Uterus (tissue), 3 donors: ENCODE measurements at regions not wholly inside any gene's neighbourhood (a gene's known extent, or its start where the extent isn't known, plus 50 kb on each side); places are given as distances from the start of the nearest gene placed in this dataset.
"Not testable (repeated sequence)": the region's sequence is repeated elsewhere in the genome, so short reads cannot be mapped to it uniquely, and the experiment has no call there.

Source experiments
- DNase-seq, 2 donors: peaks; one replicate each; pipeline ENCODE4 v3.0.0-alpha.2; 2019 to 2020
- H3K27ac ChIP-seq, 2 donors: fragments of 200-600 bp; sonication (generic); 1 replicate in 1 of 2; 2 replicates in 1 of 2; pipeline ENCODE4 v1.5.1; 2016 to 2018
- H3K27me3 ChIP-seq, 2 donors: fragments of 200-600 bp; sonication (generic); one replicate each; pipeline ENCODE4 v1.5.1; 2018 to 2019; ENCODE audit warnings: control low read depth in 1 of 2
- H3K36me3 ChIP-seq, 2 donors: fragments of 200-600 bp; sonication (generic); one replicate each; pipeline ENCODE4 v1.5.1; 2019; ENCODE audit warnings: control low read depth in 1 of 2
- H3K4me1 ChIP-seq, 2 donors: fragments of 200-600 bp; sonication (generic); one replicate each; pipeline ENCODE4 v1.5.1; 2018 to 2019; ENCODE audit warnings: control low read depth in 1 of 2
- H3K4me3 ChIP-seq, 2 donors: fragments of 200-600 bp; sonication (generic); 1 replicate in 1 of 2; 2 replicates in 1 of 2; pipeline ENCODE4 v1.5.1; 2018 to 2019; ENCODE audit warnings: mild to moderate bottlenecking in 1 of 2
- H3K9me3 ChIP-seq, 2 donors: fragments of 200-600 bp; sonication (generic); one replicate each; pipeline ENCODE4 v1.5.1; 2019; ENCODE audit warnings: control low read depth in 1 of 2
- intact Hi-C: fragments of 100-400 bp; cut with DNase I; formaldehyde crosslinking; loops from one replicate; pipeline ENCODE4 v1.15.1; 2023; ENCODE audit warnings: low total_unique reads
- donor health status: DM: yes; HTN: yes; CAD: no.

DNA sequence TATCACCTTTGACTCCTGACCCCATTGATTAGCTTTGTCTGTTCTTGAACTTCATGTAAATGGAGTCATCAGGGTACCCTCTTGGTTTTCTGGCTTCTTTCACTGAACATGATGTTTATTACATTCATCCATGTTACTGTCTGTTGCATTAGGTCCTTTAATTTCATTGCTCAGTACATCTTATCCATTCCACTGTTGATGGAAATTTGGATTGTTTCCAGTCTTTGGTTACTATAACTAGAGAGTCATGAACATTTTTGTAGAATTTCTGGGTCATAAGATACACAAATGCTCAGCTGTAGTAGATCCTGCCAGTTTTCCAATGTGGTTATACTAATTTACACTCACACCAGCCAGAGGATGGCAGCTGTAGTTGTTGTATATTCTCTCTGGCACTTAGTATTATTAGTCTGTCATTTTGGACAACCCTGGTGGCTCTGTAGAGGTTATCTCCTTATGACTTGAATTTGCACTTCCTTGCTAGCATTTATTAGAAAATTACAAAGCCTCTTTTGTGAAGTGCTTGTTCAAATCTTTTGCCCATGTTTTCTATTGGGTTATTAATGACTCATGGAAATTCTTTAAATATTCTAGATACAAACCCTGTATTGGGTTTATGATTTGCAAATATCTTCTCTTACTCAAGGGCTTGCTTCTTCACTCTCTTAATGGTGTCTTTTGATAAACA is 214.7 kb downstream of the BCL2L11 start:
- intact Hi-C loops = not testable (repeated sequence)

DNA sequence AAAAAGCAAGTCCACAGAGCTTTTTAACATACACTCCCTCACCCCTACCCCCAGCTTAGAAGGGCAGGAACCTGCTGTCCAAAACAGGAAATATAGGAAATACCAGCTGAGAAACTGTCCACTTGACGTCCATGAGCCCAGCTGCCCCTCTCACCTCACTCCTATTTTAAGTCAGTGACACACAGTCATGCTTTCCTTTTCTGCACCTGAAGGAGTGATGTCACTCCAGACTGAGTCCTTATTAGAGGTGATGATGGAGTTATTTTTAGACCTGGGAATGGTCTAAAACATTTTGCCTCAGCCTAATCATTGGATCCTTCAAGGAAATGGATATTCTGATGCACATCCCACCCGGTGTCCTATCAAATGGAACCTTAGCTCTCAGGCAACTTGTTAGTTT is 217.8 kb downstream of the BCL2L11 start:
- H3K36me3 ChIP-seq, H3K27me3 ChIP-seq, DNase-seq, H3K4me3 ChIP-seq, H3K27ac ChIP-seq, H3K9me3 ChIP-seq, intact Hi-C loops, H3K4me1 ChIP-seq: not testable (repeated sequence)

More for the DNA sequence above, 214.7 kb downstream of the BCL2L11 start:
- not testable (repeated sequence) for DNase-seq, H3K27ac ChIP-seq, H3K36me3 ChIP-seq, H3K4me3 ChIP-seq, H3K27me3 ChIP-seq, H3K9me3 ChIP-seq, H3K4me1 ChIP-seq

DNA sequence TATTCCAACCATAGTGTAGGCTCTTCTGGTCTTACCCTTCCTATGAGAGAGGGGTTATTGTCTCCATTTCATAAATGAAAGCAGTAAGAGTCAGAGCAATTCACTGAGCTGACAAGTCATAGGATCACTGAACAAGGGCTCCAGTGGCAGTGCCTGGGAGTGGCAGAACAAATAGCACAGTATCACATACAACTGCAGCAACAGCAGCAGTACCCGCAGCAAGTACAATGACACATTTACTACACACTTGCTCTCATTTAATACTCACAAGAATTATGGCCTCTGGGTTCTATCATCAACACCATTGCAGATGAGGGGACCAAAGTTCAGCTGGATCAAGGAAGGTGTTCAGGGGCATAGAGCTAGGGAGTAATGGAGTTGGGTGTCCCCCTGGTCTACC is 218.8 kb downstream of the BCL2L11 start:
- H3K4me1 ChIP-seq, intact Hi-C loops, DNase-seq, H3K9me3 ChIP-seq, H3K36me3 ChIP-seq, H3K4me3 ChIP-seq, H3K27ac ChIP-seq, H3K27me3 ChIP-seq: not testable (repeated sequence)

DNA sequence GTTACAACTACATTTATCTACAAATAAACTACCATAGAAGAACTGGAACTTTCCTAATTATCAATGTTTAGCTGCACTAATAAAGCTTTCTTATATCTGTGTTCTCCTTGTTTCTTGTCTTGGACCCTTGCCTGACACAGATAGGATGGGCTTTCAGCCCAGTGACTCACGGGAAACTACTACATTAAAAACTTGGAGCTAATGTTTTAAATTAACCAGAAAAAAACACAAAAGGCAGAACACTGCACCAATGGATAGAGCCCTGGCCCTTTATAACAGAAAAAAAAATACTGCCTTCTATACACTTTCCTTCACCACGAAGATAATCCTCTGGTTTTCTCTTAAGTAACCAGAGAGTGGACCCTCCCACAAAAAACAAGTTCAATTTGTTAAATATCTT is 223.9 kb downstream of the BCL2L11 start:
- intact Hi-C loops, H3K4me1 ChIP-seq, H3K4me3 ChIP-seq, H3K27me3 ChIP-seq, H3K9me3 ChIP-seq, H3K36me3 ChIP-seq, H3K27ac ChIP-seq, DNase-seq: not testable (repeated sequence)

DNA sequence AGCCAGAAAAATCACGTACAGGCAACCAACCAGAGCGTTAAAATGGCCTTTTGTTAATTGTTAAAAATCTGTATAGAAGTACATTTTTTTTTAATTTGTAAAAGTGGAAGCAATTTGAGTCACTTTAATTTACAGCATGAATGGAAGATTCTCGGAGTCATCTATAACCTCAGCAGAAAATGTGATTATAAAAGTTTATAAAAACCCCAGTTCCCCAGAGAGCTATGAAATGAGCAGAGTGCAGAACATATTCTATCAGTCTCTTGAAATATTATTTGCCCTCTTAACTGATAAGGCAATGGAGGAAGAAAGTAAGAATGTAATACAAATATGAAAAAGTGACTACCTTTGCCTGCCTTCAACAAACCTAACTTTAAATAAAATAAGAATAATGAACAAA is 224.7 kb downstream of the BCL2L11 start:
- H3K27ac ChIP-seq, H3K9me3 ChIP-seq, H3K27me3 ChIP-seq, H3K36me3 ChIP-seq, intact Hi-C loops, DNase-seq, H3K4me1 ChIP-seq, H3K4me3 ChIP-seq: not testable (repeated sequence)

DNA sequence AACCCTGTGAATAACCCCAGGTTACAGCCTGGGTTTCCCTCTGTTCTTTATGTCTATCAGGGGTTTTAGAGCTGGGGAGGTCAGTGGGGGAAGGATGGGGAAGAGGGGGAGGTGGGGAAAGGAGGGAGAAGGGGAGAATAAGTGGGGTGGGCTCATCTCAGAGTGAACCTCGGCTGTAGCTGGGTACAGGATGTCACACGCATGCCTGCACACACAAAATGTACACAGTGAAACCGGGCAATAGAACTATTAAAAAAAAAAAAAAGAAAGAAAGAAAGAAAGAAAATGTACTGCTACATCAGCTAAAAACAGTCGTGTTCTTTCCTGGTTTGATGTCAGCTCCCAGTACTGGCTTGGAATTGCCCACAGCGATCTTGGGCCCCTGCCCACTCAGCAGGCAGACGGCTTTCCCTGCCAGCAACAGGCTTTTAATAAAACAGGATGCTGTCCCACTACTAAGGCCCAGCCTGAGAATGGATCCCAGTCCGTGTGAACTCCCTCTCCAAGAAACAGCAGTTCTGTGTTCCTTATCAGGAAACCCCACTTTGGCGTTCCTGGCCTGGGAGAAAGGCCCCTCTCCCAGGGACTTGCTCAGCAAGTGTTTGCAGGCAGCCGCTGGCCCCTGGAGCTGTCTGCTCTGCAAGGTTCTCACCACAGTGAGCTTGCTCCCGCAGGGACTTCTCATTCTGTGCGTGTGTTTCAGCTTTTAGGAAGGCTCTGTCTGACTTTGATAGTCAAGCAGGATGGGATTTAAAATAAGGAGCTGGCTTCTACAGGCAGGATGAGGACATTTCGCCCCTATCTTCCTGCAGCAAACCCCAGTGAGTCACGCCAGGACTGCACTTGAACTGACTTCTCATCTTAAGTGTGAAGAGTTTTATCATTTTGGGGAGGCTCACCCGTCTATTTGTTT is 225.6 kb downstream of the BCL2L11 start:
- intact Hi-C loops, H3K9me3 ChIP-seq, H3K36me3 ChIP-seq, H3K27me3 ChIP-seq, H3K4me3 ChIP-seq, H3K4me1 ChIP-seq: not testable (repeated sequence)
- H3K27ac ChIP-seq = peak overlapping the region; percentile 45 to 51
- DNase-seq = peak; percentile 43 to 70

DNA sequence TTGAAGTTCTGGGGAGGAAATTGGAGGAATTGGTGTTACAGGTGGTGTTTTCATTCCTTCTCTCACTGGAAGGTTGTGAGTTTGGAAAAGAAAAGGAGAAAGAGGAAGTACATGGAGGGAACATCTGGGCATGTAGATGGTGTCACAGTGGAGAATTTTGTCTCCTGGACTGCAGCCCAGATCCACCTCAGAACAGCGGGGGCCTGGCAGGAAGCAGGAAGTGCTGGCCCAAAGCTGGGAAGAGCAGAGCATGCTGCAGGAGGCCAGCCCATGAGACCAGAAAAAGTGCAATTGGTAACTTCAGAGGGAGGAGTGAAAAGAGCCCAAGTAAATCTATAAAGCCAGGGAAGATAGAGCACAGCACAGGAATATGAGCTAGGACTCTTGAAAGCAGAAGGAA is 227.0 kb downstream of the BCL2L11 start:
- H3K36me3 ChIP-seq, intact Hi-C loops, DNase-seq, H3K9me3 ChIP-seq, H3K4me3 ChIP-seq, H3K4me1 ChIP-seq, H3K27me3 ChIP-seq, H3K27ac ChIP-seq: not testable (repeated sequence)

DNA sequence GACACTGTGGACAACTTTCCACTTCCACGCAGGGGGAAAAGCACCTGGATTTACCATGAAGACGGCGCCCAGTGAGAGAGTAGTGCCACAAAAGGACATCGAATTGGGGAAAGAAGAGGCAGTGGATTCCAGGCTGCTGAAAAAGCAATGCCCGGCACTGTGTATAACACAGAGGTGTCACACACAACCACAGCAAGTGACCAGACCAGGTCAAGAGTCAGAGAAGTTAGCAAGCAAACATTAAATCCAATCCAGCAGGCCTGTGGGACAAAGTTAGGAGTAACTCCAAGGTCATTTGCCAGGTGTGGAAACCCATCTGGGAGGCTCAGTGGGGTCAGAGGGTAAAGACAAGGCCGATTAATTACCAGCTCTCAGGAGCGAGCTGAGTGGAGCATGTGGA is 227.6 kb downstream of the BCL2L11 start:
- H3K4me1 ChIP-seq, H3K9me3 ChIP-seq, DNase-seq, H3K4me3 ChIP-seq, H3K27me3 ChIP-seq, intact Hi-C loops, H3K27ac ChIP-seq, H3K36me3 ChIP-seq: not testable (repeated sequence)

DNA sequence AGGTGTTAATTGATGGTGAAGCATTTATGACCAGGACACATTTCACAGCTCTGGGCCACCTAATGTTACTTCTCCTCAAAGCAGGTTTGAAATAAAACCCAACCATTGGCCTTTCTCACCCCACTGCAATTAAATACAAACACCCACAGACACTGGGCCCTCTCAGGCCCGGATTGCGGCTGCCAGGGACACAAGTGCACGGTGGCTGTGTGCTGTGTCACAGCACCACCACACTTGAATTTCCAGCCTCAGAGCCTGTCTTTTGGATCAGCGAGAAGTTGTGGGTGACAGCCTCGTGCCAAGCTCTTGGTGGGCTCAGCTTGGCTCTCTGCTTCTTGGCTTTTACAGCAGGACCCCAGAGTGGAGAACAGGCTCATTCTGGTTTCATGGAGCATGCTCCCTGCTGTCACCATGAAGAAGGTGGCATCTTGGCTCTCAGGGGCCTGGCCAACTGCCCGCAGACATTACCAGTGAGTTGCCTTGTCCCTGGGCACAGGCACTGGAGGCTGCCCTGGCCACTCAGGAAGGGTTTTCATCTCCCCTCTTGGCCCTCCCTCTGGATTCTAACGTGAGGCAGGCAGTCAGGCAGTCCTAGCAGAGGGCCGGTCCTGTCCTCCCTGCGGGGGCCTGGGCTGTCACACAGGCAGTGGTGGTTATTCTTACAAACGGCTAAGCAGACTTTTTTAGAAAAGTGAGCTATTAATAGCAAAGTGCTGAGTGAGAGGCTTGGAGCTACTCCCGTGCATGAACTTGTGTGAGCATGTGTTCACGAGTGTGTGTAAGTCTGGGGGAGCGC is 234.5 kb downstream of the BCL2L11 start:
- H3K4me1 ChIP-seq, H3K36me3 ChIP-seq, H3K9me3 ChIP-seq, DNase-seq, H3K4me3 ChIP-seq, H3K27ac ChIP-seq, H3K27me3 ChIP-seq, intact Hi-C loops: not testable (repeated sequence)

DNA sequence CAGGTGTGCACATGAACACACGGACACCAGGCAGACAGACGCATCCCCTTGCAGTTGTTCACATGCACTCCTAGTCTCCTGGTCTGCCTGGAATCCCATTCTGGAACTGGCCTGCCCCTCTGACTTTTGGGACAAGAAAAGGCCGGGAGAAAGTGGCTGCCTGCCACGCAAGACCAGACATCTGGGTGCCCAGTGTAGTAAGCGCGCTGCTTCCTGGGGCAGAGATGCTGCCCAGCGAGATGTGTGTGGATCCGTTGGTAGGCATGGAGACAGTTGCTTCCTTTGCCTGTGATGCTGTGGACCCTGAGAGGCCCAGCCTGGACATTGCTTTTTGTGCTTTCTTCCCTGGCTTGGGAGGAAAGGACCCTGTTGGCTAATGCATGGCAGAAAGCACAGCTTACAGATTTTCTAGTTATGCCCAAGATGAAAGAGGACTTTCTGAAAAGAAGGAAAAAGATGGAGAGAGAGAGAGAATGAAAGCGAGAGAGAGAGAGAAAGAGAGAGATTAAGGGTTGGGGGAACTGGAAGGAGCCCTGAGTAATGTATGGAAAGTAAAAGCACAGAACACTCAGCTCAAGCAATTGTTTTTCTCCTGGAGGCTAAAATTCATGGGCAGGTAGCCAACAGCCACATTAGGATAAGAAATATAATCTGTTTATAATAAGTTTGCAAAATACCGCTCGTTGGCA is 235.3 kb downstream of the BCL2L11 start:
- H3K4me3 ChIP-seq, H3K27me3 ChIP-seq, H3K9me3 ChIP-seq, DNase-seq, H3K27ac ChIP-seq, H3K4me1 ChIP-seq, intact Hi-C loops, H3K36me3 ChIP-seq: not testable (repeated sequence)

DNA sequence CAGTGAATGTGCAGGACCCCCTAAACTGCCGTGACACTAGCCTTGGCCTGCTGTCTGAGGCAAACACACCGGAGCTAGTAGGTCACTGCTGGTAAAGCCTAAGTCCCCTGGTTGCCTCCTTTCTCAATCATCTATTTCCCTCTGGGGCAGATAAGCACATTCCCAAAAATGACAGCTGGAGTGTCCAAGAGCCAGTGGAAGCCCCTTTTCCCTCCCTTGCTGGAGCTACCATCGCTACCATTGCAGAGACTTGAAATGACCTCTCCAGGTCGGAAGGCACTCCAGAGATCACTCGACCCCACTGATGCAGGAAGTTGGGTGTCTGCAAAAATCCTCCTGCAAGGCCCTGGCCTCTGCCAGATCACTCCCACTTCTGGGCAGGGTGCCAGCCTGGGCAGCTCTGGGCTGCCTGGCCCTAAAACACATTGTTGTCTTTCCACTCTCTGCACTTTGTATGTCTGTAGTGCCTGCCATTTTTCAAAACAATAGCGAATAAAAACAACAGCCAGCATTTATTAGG is 235.9 kb downstream of the BCL2L11 start:
- H3K4me1 ChIP-seq, H3K27me3 ChIP-seq, H3K36me3 ChIP-seq, H3K9me3 ChIP-seq, intact Hi-C loops, H3K27ac ChIP-seq, H3K4me3 ChIP-seq: not testable (repeated sequence)
- peak; percentile 51 to 62 for DNase-seq

DNA sequence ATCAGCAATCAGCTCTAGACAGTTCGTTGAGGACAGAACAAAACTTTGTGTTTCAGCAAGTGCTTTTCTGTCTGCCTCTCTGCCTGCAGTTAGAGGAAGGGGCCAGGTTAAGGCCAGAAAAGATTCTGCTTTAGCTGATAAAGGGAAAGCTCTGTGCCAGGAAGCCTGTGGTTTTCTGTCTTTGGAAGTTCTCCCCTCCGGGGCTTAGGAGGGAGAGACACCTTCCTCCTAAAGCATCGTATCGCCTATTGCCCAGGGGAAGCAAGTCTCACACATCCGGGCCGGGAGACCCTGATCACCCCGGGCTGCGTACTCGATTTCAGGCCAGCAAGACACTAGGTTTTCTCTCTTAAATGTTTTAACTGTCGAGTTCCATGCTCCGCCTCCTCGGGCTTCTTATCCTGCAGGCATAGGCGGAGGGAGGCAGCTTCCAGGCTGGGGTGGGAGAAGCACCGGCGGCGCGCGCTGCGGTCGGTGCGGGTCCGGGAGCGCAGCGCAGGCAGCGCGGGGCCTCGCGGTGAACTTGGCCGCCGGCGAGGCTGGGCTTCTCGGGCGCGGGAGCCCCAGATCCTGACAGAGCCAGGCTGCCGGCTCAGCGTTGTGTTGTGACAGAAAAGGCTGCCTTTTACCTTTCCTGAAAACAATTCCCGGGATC is 245.4 kb downstream of the BCL2L11 start:
- H3K27ac ChIP-seq = not testable (repeated sequence)

More for the DNA sequence above, 245.4 kb downstream of the BCL2L11 start:
- H3K36me3 ChIP-seq, intact Hi-C loops, H3K4me1 ChIP-seq, H3K27me3 ChIP-seq, H3K9me3 ChIP-seq: not testable (repeated sequence)
- peak overlapping the region in 1 of 2 donors; percentile 21 for H3K4me3 ChIP-seq
- peak in 1 of 2 donors; percentile 21 for DNase-seq
